ENCODE measurements at regions not wholly inside any gene's neighbourhood (a gene's known extent, or its start where the extent isn't known, plus 50 kb on each side); places are given as distances from the start of the nearest gene placed in this dataset.

- Mint-ChIP-seq H3K4me1 (peaks cover 2% of the 10 kb centered on the region), H3K36me3 (no peaks in the 10 kb centered on the region), H3K27ac (no peak overlapping the region), H3K9me3 (no peaks in the 10 kb centered on the region), H3K4me3 (no peak overlapping the region), H3K27me3 (peaks cover 20% of the 10 kb centered on the region)
- ATAC-seq (ENCODE audit: low read depth) (no peak), DNase-seq (ENCODE audit: low spot score in 2 of 2) (no peak)
Observed at GRCh38 chr1:8218351-8219092, 99.4 kb upstream of the SLC45A1 start.

- no peaks in the 10 kb centered on the region for H3K9me3 Mint-ChIP-seq
- no peak overlapping the region for H3K27ac Mint-ChIP-seq
- no peak overlapping the region for H3K4me3 Mint-ChIP-seq
- DNase-seq (ENCODE audit: low spot score in 2 of 2): no peak
- H3K36me3 Mint-ChIP-seq: no peaks in the 10 kb centered on the region
- no peak for ATAC-seq (ENCODE audit: low read depth)
- H3K4me1 Mint-ChIP-seq: peaks cover 2% of the 10 kb centered on the region
- peaks cover 26% of the 10 kb centered on the region for H3K27me3 Mint-ChIP-seq
Observed at GRCh38 chr1:8217809-8218208, 100.1 kb upstream of the SLC45A1 start.

- Mint-ChIP-seq H3K27me3 (peaks cover 30% of the 10 kb centered on the region), H3K36me3 (no peaks in the 10 kb centered on the region), H3K4me3 (peak overlapping the region; percentile 52), H3K27ac (no peak overlapping the region), H3K9me3 (no peaks in the 10 kb centered on the region), H3K4me1 (peaks cover 2% of the 10 kb centered on the region)
- DNase-seq (ENCODE audit: low spot score in 2 of 2) (no peak), ATAC-seq (ENCODE audit: low read depth) (no peak)
Observed at GRCh38 chr1:8217011-8217711, 100.8 kb upstream of the SLC45A1 start.

- H3K4me1 Mint-ChIP-seq: peaks cover 2% of the 10 kb centered on the region
- no peak for ATAC-seq (ENCODE audit: low read depth)
- H3K27me3 Mint-ChIP-seq: peaks cover 30% of the 10 kb centered on the region
- no peaks in the 10 kb centered on the region for H3K36me3 Mint-ChIP-seq
- no peaks in the 10 kb centered on the region for H3K9me3 Mint-ChIP-seq
- no peak overlapping the region for H3K27ac Mint-ChIP-seq
- no peak overlapping the region for H3K4me3 Mint-ChIP-seq
- no peak for DNase-seq (ENCODE audit: low spot score in 2 of 2)
Observed at GRCh38 chr1:8216005-8216404, 101.9 kb upstream of the SLC45A1 start.

- Mint-ChIP-seq H3K4me3 (no peak overlapping the region), H3K27me3 (peaks cover 30% of the 10 kb centered on the region), H3K9me3 (no peaks in the 10 kb centered on the region), H3K36me3 (no peaks in the 10 kb centered on the region), H3K4me1 (peaks cover 2% of the 10 kb centered on the region), H3K27ac (no peak overlapping the region)
- no peak for DNase-seq (ENCODE audit: low spot score in 2 of 2)
- ATAC-seq (ENCODE audit: low read depth): no peak
Observed at GRCh38 chr1:8214501-8215173, 103.3 kb upstream of the SLC45A1 start.

GRCh38 chr1:8213676-8214075 lies 104.2 kb upstream of the SLC45A1 start:
- H3K4me3 Mint-ChIP-seq: no peak overlapping the region
- H3K27me3 Mint-ChIP-seq: peaks cover 29% of the 10 kb centered on the region
- no peaks in the 10 kb centered on the region for H3K9me3 Mint-ChIP-seq
- no peaks in the 10 kb centered on the region for H3K36me3 Mint-ChIP-seq
- H3K4me1 Mint-ChIP-seq: peaks cover 2% of the 10 kb centered on the region
- DNase-seq (ENCODE audit: low spot score in 2 of 2) (no peak), ATAC-seq (ENCODE audit: low read depth) (no peak)
- H3K27ac Mint-ChIP-seq: no peak overlapping the region

GRCh38 chr1:8213136-8213535 lies 104.8 kb upstream of the SLC45A1 start:
- Mint-ChIP-seq H3K4me3 (no peak overlapping the region), H3K9me3 (no peaks in the 10 kb centered on the region), H3K4me1 (peaks cover 2% of the 10 kb centered on the region), H3K27me3 (peaks cover 28% of the 10 kb centered on the region), H3K27ac (no peak overlapping the region), H3K36me3 (no peaks in the 10 kb centered on the region)
- ATAC-seq (ENCODE audit: low read depth) (no peak), DNase-seq (ENCODE audit: low spot score in 2 of 2) (no peak)

GRCh38 chr1:8212580-8213031 lies 105.3 kb upstream of the SLC45A1 start:
- Mint-ChIP-seq H3K9me3 (no peaks in the 10 kb centered on the region), H3K4me1 (peaks cover 2% of the 10 kb centered on the region), H3K36me3 (no peaks in the 10 kb centered on the region), H3K4me3 (no peak overlapping the region), H3K27ac (no peak overlapping the region), H3K27me3 (peaks cover 25% of the 10 kb centered on the region)
- DNase-seq (ENCODE audit: low spot score in 2 of 2): no peak
- ATAC-seq (ENCODE audit: low read depth): no peak

GRCh38 chr1:8211883-8212579 lies 105.9 kb upstream of the SLC45A1 start:
- no peak overlapping the region for H3K4me3 Mint-ChIP-seq
- DNase-seq (ENCODE audit: low spot score in 2 of 2) (no peak), ATAC-seq (ENCODE audit: low read depth) (no peak)
- H3K9me3 Mint-ChIP-seq: no peaks in the 10 kb centered on the region
- peaks cover 25% of the 10 kb centered on the region for H3K27me3 Mint-ChIP-seq
- no peaks in the 10 kb centered on the region for H3K36me3 Mint-ChIP-seq
- H3K4me1 Mint-ChIP-seq: peaks cover 2% of the 10 kb centered on the region
- no peak overlapping the region for H3K27ac Mint-ChIP-seq

- no peaks in the 10 kb centered on the region for H3K9me3 Mint-ChIP-seq
- no peak overlapping the region for H3K4me3 Mint-ChIP-seq
- no peak for DNase-seq (ENCODE audit: low spot score in 2 of 2)
- no peak for ATAC-seq (ENCODE audit: low read depth)
- no peaks in the 10 kb centered on the region for H3K4me1 Mint-ChIP-seq
- H3K36me3 Mint-ChIP-seq: no peaks in the 10 kb centered on the region
- H3K27me3 Mint-ChIP-seq: peaks cover 21% of the 10 kb centered on the region
- H3K27ac Mint-ChIP-seq: no peak overlapping the region
Observed at GRCh38 chr1:8211251-8211882, 106.5 kb upstream of the SLC45A1 start.

GRCh38 chr1:8207202-8207601 lies 110.7 kb upstream of the SLC45A1 start:
- no peak overlapping the region for H3K27ac Mint-ChIP-seq
- no peak overlapping the region for H3K4me3 Mint-ChIP-seq
- H3K27me3 Mint-ChIP-seq: peaks cover 10% of the 10 kb centered on the region
- DNase-seq (ENCODE audit: low spot score in 2 of 2) (no peak), ATAC-seq (ENCODE audit: low read depth) (no peak)
- no peaks in the 10 kb centered on the region for H3K36me3 Mint-ChIP-seq
- H3K9me3 Mint-ChIP-seq: no peaks in the 10 kb centered on the region
- H3K4me1 Mint-ChIP-seq: no peaks in the 10 kb centered on the region

GRCh38 chr1:8206391-8206790 lies 111.5 kb upstream of the SLC45A1 start:
- ATAC-seq (ENCODE audit: low read depth): no peak
- Mint-ChIP-seq H3K27me3 (peaks cover 8% of the 10 kb centered on the region), H3K9me3 (no peaks in the 10 kb centered on the region), H3K27ac (no peak overlapping the region), H3K4me3 (no peak overlapping the region), H3K36me3 (no peaks in the 10 kb centered on the region), H3K4me1 (no peaks in the 10 kb centered on the region)
- no peak for DNase-seq (ENCODE audit: low spot score in 2 of 2)

- H3K4me3 Mint-ChIP-seq: no peak overlapping the region
- no peaks in the 10 kb centered on the region for H3K36me3 Mint-ChIP-seq
- DNase-seq (ENCODE audit: low spot score in 2 of 2) (no peak), ATAC-seq (ENCODE audit: low read depth) (no peak)
- no peaks in the 10 kb centered on the region for H3K9me3 Mint-ChIP-seq
- no peak overlapping the region for H3K27ac Mint-ChIP-seq
- no peaks in the 10 kb centered on the region for H3K4me1 Mint-ChIP-seq
- H3K27me3 Mint-ChIP-seq: peaks cover 8% of the 10 kb centered on the region
Observed at GRCh38 chr1:8205771-8206170, 112.1 kb upstream of the SLC45A1 start.

Data from memory B cell (primary cell).